IgD-negative memory B cell (primary cell): ENCODE measurements at regions not wholly inside any gene's neighbourhood (a gene's known extent, or its start where the extent isn't known, plus 50 kb on each side); places are given as distances from the start of the nearest gene placed in this dataset.
"Not testable (repeated sequence)": the region's sequence is repeated elsewhere in the genome, so short reads cannot be mapped to it uniquely, and the experiment has no call there.

Experiments used
- H3K27ac Mint-ChIP-seq, 3 donors: one replicate each; pipeline ENCODE4 v1.8.0; 2020 to 2022; ENCODE audit warnings: mild to moderate bottlenecking in 3 of 3, mixed read lengths in 3 of 3, moderate library complexity in 1 of 3
- H3K27me3 Mint-ChIP-seq: one replicate; pipeline ENCODE4 v1.8.0; 2021; ENCODE audit warnings: mixed read lengths
- H3K36me3 Mint-ChIP-seq: one replicate; pipeline ENCODE4 v1.8.0; 2020; ENCODE audit warnings: mild to moderate bottlenecking, mixed read lengths
- H3K4me1 Mint-ChIP-seq, 3 donors: one replicate each; pipeline ENCODE4 v1.8.0; 2020 to 2022; ENCODE audit warnings: mixed read lengths in 3 of 3, mild to moderate bottlenecking in 1 of 3
- H3K4me3 Mint-ChIP-seq, 4 donors: one replicate each; pipeline ENCODE4 v1.8.0; 2020 to 2022; ENCODE audit warnings: mild to moderate bottlenecking in 4 of 4, mixed read lengths in 4 of 4, moderate library complexity in 3 of 4
- H3K9me3 Mint-ChIP-seq, 3 donors: one replicate each; pipeline ENCODE4 v1.8.0; 2020 to 2021; ENCODE audit warnings: mixed read lengths in 3 of 3, mild to moderate bottlenecking in 1 of 3

DNA sequence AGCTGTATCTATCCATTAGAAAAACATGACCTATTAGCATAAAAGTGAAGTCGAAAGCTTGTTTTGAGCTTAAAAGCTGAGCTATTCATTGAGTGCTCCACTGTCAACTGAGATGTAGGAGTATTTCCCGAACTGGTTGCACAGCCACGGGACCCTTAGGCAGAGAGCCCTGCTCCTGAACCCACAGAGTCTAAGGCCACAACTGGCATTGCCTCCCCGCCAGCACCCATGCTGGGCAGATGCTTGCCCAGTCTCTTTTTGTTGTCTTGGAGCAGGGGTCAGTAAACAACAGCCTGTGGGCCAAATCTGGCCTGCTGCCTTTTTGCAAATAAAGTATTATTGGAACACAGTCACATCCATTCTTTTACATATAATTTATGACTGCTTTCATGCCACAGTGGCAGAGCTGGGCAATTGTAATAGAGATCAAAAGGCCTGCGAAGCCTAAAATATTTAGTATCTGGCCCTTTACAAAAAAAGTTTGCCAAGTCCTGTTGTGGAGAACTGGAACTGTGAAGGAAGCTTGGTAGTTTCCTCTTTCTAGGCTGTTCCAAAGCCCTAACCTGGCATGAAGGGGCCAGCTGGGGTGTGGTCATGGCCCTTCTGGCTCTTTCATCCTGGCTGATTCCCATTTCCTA, 58.4 kb upstream of the WAPL start:
- H3K4me1 Mint-ChIP-seq: no peaks in the 10 kb centered on the region
- H3K9me3 Mint-ChIP-seq: no peaks in the 10 kb centered on the region
- no peak overlapping the region for H3K4me3 Mint-ChIP-seq
- no peak overlapping the region for H3K27ac Mint-ChIP-seq
- H3K36me3 Mint-ChIP-seq: no peaks in the 10 kb centered on the region
- peaks cover 2% of the 10 kb centered on the region for H3K27me3 Mint-ChIP-seq

DNA sequence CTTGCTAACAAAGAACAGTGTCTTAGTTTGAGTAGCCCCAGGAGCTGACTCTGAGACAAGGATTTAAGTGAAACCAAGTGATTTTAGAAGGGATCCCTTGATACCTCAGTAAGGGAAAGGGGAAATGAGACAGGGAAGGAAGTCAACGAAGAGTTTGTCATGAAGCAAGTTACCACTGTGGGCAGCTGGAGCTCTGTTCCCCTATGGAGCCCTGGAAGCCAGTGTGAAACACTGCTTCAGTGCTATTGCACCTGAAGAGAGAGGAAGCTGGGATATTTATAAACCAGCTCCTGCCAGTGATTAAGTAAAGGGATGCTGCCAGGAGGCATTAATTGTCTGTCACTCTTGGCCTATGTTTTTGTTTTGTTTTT, 58.9 kb upstream of the WAPL start:
- Mint-ChIP-seq H3K4me3 (no peak overlapping the region), H3K27me3 (peaks cover 2% of the 10 kb centered on the region), H3K27ac (no peak overlapping the region), H3K4me1 (no peaks in the 10 kb centered on the region), H3K9me3 (no peaks in the 10 kb centered on the region), H3K36me3 (no peaks in the 10 kb centered on the region)

DNA sequence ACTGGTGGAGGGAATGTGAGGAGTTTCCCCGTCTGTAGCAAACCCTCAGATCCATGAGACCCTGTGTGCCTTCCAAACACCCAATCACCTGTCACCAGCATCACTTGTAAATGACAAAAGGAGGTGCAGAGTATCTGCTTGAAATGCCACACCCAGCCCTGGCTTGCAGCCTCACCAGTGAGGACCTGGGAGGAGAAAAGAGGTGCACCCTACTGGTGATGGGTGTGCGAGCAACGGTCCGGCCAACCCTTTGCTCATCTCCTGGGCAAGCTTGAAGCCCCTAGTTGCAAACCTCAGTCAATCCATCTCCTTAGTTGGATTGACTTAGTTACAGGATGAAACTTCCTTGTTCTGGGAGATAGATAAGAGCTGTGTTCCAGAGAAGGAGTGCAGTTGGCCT, 62.4 kb upstream of the WAPL start:
- peaks cover 4% of the 10 kb centered on the region for H3K27me3 Mint-ChIP-seq
- no peaks in the 10 kb centered on the region for H3K36me3 Mint-ChIP-seq
- no peaks in the 10 kb centered on the region for H3K4me1 Mint-ChIP-seq
- no peaks in the 10 kb centered on the region for H3K9me3 Mint-ChIP-seq
- no peak overlapping the region for H3K27ac Mint-ChIP-seq
- no peak overlapping the region for H3K4me3 Mint-ChIP-seq

DNA sequence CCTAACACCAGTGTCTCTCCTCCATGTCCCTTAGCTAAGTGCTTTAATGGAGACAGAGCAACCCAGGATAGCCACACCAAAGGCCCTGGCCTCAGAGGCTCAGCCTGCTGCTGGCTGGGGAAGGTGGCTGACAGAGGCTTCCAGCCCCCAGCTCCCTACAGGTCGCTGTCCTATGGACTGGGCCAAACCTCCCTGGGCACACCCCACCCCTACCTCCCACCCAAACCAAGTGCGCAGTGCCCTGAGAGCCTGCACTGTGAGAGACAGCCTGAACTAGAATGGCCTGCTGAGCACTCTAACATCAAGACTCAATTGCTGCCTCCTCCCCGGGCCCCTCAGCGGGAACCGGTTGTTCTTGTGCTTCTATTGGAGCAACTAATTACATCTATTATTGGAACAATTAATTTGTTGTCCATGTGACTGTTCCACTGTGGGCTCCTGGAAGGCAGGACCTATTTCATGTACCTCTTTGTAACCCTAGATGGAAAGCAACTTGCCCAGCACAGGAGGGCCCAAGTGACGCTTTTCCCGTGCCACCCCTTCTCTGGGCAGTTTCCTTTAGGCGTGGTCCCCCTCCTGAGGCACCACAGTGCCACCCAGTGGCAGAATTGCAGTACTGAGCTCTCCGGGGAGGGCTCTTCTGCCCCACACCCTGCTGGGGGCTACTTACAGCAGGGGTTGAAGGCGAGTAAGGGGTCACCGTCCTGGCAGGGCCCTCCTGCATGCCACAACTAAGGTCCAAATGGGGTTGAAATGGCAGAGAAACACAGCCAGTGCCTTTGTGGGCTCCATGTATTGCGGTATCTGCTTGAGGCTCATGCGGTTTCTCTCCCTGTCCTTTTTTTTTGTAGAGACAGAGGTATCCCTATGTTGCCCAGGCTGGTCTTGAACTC, 63.7 kb upstream of the WAPL start:
- no peaks in the 10 kb centered on the region for H3K4me1 Mint-ChIP-seq
- H3K27ac Mint-ChIP-seq: no peak overlapping the region
- no peaks in the 10 kb centered on the region for H3K9me3 Mint-ChIP-seq

DNA sequence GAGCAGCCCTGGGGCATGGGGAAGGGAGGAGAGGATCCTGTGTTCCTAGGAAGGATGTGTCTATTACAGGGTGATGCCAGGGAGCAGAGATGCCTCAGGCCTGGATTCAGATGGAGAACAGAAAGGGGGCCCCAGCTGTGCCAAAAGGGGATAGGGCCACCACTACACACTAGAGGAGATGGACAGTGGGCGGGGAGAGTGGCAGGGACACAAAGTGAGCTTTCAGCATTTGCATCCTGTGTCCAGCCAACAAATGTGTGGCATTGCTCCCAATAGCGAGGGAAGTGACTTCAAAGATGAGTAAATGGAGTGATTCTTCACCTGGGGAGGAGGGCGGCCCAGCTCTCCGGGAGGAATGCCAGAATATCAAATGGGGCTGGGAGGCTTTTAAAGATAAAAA, 64.9 kb upstream of the WAPL start:
- Mint-ChIP-seq H3K36me3 (no peaks in the 10 kb centered on the region), H3K9me3 (no peaks in the 10 kb centered on the region), H3K4me1 (no peaks in the 10 kb centered on the region), H3K4me3 (no peak overlapping the region), H3K27me3 (peaks cover 4% of the 10 kb centered on the region), H3K27ac (no peak overlapping the region)

More for the DNA sequence above, 63.7 kb upstream of the WAPL start:
- peaks cover 4% of the 10 kb centered on the region for H3K27me3 Mint-ChIP-seq
- no peaks in the 10 kb centered on the region for H3K36me3 Mint-ChIP-seq
- no peak overlapping the region for H3K4me3 Mint-ChIP-seq

DNA sequence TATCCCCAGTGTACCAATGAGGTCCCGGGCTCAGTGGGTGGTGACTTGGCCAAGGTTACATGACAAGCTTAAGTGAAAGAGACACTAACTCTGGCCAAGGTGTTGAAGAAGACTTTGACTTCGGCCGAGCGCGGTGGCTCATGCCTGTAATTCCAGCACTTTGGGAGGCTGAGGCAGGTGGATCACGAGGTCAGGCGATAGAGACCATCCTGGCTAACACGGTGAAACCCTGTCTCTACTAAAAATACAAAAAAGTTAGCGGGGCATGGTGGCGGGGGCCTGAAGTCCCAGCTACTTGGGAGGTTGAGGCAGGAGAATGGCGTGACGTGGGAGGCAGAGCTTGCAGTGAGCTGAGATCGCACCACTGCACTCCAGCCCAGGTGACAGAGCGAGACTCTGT, 65.6 kb upstream of the OPN4 start:
- H3K4me3 Mint-ChIP-seq, H3K4me1 Mint-ChIP-seq, H3K27ac Mint-ChIP-seq, H3K9me3 Mint-ChIP-seq, H3K36me3 Mint-ChIP-seq, H3K27me3 Mint-ChIP-seq: not testable (repeated sequence)

DNA sequence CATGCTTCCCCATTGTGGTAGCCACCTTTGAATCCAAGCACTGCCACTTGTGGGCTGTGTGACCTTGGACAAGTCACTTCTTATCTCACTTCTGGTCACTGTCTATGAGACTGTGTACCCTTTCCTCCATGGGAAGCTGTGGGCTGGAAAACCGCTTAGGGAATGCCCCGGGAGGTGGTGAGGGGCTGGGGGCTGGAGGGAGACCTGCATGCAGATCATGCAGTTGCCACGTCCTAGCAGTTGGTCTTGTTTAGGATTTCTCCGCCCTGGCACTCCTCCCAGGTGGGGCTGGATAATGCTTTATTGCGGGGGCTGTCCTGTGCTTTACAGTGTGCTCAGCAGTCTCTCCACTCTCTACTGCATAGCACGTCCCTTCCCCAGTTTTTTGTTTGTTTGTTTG, 62.9 kb upstream of the OPN4 start:
- no peak overlapping the region for H3K4me3 Mint-ChIP-seq
- H3K9me3 Mint-ChIP-seq: no peaks in the 10 kb centered on the region
- H3K27me3 Mint-ChIP-seq: no peaks in the 10 kb centered on the region
- no peaks in the 10 kb centered on the region for H3K4me1 Mint-ChIP-seq
- H3K36me3 Mint-ChIP-seq: no peaks in the 10 kb centered on the region
- H3K27ac Mint-ChIP-seq: peak overlapping the region in 1 of 3 donors; percentile 64

DNA sequence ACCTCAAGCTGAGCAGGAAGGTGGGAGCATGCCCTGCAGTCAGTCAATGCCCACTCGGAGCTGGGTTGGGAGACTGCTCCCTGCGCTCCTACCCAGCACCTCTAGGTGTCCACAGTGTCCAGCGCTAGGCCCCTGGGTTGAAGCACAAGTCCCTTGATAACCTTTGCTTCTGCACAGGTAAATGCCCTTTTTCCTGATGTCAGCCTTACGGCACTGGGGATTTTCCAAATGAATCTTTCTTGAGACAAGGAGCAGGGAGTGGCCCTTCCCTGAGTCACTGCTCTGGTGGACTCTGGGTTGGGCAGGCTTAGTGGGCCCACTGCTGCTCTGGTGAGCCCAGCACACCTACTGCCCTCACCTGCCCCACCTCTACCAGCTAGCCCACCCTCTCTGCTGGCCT, 61.9 kb upstream of the OPN4 start:
- Mint-ChIP-seq H3K36me3 (no peaks in the 10 kb centered on the region), H3K4me3 (no peak overlapping the region), H3K4me1 (no peaks in the 10 kb centered on the region), H3K9me3 (no peaks in the 10 kb centered on the region), H3K27me3 (no peaks in the 10 kb centered on the region), H3K27ac (peak overlapping the region in 1 of 3 donors; percentile 53)

DNA sequence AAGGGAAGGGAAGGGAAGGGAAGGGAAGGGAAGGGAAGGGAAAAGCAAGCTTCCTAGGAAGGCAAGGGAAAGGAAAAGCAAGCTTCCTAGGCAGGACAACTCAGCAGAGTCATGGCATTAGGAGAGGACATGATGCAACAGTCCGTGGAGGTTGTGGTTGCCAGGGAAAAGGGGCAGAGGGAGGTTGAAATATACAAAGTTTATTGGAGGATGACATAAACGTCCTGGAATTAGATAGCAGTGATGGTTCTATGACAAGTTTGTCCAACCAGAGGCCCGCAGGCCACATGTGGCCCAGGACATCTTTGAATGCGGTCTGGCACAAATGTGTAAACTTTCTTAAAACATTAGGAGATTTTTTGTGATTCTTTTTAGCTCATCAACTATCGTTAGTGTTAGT, 59.8 kb upstream of the OPN4 start:
- Mint-ChIP-seq H3K27me3 (no peaks in the 10 kb centered on the region), H3K27ac (no peak overlapping the region), H3K9me3 (no peaks in the 10 kb centered on the region), H3K4me1 (no peaks in the 10 kb centered on the region), H3K4me3 (no peak overlapping the region), H3K36me3 (no peaks in the 10 kb centered on the region)

DNA sequence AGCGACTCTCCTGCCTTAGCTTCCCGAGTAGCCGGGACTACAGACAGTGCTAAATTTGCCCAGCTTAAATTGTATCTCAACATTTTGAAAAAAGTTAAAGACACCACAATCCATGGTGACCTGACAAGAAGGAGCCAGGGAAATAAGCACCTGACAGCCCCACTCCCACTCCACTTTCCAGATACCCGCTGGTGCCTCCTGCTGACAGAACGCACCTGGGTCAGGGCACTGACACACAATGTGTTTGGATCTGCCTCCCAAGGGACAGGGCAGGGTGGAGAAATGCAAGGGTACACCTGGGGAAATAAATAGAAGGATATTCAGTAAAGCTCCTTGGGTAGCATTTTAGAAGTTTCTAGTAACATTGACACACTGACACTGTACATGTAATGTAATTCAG, 58.9 kb upstream of the OPN4 start:
- H3K4me1 Mint-ChIP-seq: no peaks in the 10 kb centered on the region
- no peaks in the 10 kb centered on the region for H3K36me3 Mint-ChIP-seq
- no peak overlapping the region for H3K27ac Mint-ChIP-seq
- H3K4me3 Mint-ChIP-seq: no peak overlapping the region
- H3K9me3 Mint-ChIP-seq: no peaks in the 10 kb centered on the region
- H3K27me3 Mint-ChIP-seq: no peaks in the 10 kb centered on the region

DNA sequence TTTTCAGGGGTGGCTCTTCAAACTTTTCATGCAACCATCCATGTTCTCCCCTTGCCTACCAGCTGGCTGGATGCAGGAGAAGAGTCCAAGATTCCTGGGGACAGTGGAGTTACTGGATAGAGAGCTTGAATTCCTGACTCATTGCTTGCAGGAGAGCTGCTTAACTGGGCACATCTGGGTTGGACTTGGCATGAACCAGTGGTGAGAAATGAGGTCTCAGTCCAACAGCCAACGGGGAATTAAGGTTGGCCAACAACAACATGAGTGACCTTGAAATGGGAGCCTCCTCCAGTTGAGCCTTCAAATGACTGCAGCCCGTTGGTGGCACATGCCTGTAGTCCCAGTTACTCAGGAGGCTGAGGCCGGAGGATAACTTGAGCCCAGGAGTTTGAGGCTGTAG, 58.1 kb upstream of the OPN4 start:
- Mint-ChIP-seq H3K9me3 (no peaks in the 10 kb centered on the region), H3K27ac (no peak overlapping the region), H3K27me3 (no peaks in the 10 kb centered on the region), H3K4me1 (no peaks in the 10 kb centered on the region), H3K4me3 (no peak overlapping the region), H3K36me3 (no peaks in the 10 kb centered on the region)

DNA sequence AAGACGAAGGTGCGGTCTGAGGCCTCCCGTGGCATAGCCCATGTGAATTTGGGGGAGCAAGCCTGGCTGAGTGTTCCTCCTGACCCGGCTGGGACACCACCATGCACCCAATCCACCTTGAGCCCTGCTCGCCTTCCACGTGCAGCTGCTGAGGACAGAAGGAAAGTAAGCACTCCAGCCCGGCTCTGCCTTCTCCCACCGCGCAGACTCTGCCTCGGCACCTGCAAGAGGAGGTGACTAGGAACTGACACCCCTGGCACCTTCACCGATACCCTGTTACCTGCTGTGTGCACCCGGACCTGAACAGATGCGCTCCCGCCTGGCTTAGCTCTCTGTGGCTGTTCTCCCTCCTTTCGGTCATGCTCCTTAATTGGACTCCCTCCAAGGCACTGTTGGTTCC, 57.0 kb upstream of the OPN4 start:
- no peaks in the 10 kb centered on the region for H3K4me1 Mint-ChIP-seq
- no peak overlapping the region for H3K27ac Mint-ChIP-seq

DNA sequence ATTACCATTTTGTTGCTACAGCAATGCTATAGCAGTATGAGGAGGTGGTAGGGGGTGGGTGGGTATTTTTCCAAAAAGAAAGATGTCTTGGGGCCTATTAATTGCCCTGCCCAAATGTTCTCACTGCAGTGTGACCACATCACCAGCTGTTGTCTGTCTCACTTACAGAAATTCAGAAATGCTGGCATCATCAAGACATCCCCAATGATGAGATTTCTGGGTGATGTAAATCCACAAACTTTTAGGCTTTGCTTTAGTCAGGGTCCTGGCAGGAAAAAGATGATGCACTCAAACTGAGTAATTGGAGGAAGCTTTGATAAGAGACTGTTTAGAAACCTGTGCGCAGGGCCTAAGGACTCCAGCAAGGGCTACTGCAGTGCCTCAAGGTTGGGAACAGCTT, 56.2 kb upstream of the OPN4 start:
- Mint-ChIP-seq H3K27ac (no peak overlapping the region), H3K9me3 (no peaks in the 10 kb centered on the region), H3K36me3 (no peaks in the 10 kb centered on the region), H3K4me1 (no peaks in the 10 kb centered on the region), H3K27me3 (peaks cover 3% of the 10 kb centered on the region), H3K4me3 (no peak overlapping the region)

More for the DNA sequence above, 57.0 kb upstream of the OPN4 start:
- no peaks in the 10 kb centered on the region for H3K27me3 Mint-ChIP-seq
- H3K9me3 Mint-ChIP-seq: no peaks in the 10 kb centered on the region
- H3K4me3 Mint-ChIP-seq: no peak overlapping the region
- no peaks in the 10 kb centered on the region for H3K36me3 Mint-ChIP-seq

DNA sequence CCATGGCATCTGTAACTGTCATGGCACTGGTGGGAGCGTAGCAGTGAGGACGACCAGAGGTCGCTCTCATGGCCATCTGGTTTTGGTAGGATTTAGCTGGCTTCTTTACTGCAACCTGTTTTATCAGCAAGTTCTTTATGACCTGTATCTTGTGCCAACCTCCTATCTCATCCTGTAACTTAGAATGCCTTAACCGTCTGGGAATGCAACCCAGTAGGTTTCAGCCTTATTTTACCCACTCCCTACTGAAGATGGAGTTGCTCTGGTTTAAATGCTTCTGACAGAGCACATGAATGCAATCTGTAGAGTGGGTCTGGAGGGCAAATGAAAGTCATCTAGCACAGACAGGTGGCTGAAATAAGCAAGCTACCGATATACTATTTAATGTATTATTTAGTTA, 55.3 kb upstream of the OPN4 start:
- Mint-ChIP-seq H3K4me1 (no peaks in the 10 kb centered on the region), H3K27ac (no peak overlapping the region), H3K36me3 (no peaks in the 10 kb centered on the region), H3K4me3 (no peak overlapping the region), H3K27me3 (peaks cover 3% of the 10 kb centered on the region), H3K9me3 (no peaks in the 10 kb centered on the region)

DNA sequence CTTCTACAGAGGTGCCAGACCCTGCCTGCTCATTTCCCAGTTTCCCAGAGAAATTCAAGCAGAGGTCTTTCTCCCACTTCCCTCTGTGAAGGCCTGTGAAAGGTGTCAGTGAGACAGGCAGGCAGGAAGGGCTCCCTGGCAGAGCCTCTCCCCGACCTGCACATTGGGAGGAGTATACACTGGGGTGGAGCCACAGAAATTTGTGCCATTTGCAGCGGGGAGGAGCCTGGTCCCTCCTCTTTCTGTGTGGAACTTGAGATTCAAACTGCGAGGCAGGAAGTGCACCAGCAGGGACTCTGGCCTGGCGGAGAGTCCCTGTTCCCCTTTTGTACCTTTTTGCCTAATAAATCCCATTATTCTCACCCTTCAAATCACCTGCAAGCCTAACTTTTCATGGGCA, 54.6 kb upstream of the OPN4 start:
- Mint-ChIP-seq H3K9me3 (no peaks in the 10 kb centered on the region), H3K36me3 (no peaks in the 10 kb centered on the region), H3K4me1 (no peaks in the 10 kb centered on the region), H3K4me3 (peak overlapping the region in 1 of 4 donors; percentile 47), H3K27me3 (peaks cover 3% of the 10 kb centered on the region), H3K27ac (no peak overlapping the region)

DNA sequence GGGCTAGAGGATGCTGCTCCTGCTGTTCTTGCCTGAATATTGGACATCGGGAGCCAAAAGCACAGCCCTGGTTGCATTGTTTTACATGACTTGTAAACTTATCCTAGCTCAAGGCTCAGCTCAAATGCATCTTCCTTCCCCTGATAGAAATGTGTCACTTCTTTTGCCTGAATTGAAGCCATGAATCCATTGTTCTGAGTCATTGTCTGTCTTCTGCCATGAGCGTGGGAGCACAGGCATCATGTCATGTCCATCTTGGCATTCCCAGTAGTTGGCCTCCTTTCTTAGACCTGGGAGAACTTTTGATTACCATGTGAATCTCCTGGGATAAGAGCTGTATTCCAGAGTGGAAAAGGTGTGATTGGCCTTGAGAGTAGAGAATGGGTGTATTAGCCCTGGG, 54.1 kb upstream of the OPN4 start:
- H3K4me3 Mint-ChIP-seq: no peak overlapping the region
- peaks cover 3% of the 10 kb centered on the region for H3K27me3 Mint-ChIP-seq
- H3K4me1 Mint-ChIP-seq: no peaks in the 10 kb centered on the region
- H3K36me3 Mint-ChIP-seq: no peaks in the 10 kb centered on the region
- no peak overlapping the region for H3K27ac Mint-ChIP-seq
- no peaks in the 10 kb centered on the region for H3K9me3 Mint-ChIP-seq
